ENCODE measurements at regions not wholly inside any gene's neighbourhood (a gene's known extent, or its start where the extent isn't known, plus 50 kb on each side); places are given as distances from the start of the nearest gene placed in this dataset.

- no peak overlapping the region for H3K4me3 ChIP-seq (replicated peaks; ENCODE audit: insufficient read depth, low read length)
- no peak overlapping the region for H3K27ac ChIP-seq (replicated peaks)
- DNase-seq (ENCODE audit: low read depth in 1 of 2, low spot score in 1 of 2): no peak
- TF ChIP-seq REST (IDR thresholded peaks at IDR 0.05; ENCODE audit: insufficient replicate concordance, low read depth) (no peak), SPI1 (IDR thresholded peaks at IDR 0.05; ENCODE audit: borderline replicate concordance, low read depth) (no peak), CTCF (IDR thresholded peaks at IDR 0.05; ENCODE audit: insufficient read depth, low read length) (no peak), GABPA (IDR thresholded peaks at IDR 0.05; ENCODE audit: low read depth) (no peak), POLR2AphosphoS5 (IDR thresholded peaks at IDR 0.05; ENCODE audit: low read depth) (no peak)
- no peaks in the 10 kb centered on the region for H3K27me3 ChIP-seq (ENCODE audit: insufficient read depth, poor library complexity, severe bottlenecking)
These were observed 330.7 kb downstream of the BMPER start for GRCh38 chr7:34236057-34236456.

GRCh38 chr7:34236839-34237492 is 331.6 kb downstream of the BMPER start:
- no peak for DNase-seq (ENCODE audit: low read depth in 1 of 2, low spot score in 1 of 2)
- H3K4me3 ChIP-seq (replicated peaks; ENCODE audit: insufficient read depth, low read length): no peak overlapping the region
- H3K27ac ChIP-seq (replicated peaks): no peak overlapping the region
- no peaks in the 10 kb centered on the region for H3K27me3 ChIP-seq (ENCODE audit: insufficient read depth, poor library complexity, severe bottlenecking)
- TF ChIP-seq REST (IDR thresholded peaks at IDR 0.05; ENCODE audit: insufficient replicate concordance, low read depth) (no peak), GABPA (IDR thresholded peaks at IDR 0.05; ENCODE audit: low read depth) (no peak), CTCF (IDR thresholded peaks at IDR 0.05; ENCODE audit: insufficient read depth, low read length) (no peak), SPI1 (IDR thresholded peaks at IDR 0.05; ENCODE audit: borderline replicate concordance, low read depth) (no peak), POLR2AphosphoS5 (IDR thresholded peaks at IDR 0.05; ENCODE audit: low read depth) (no peak)

- TF ChIP-seq CTCF (IDR thresholded peaks at IDR 0.05; ENCODE audit: insufficient read depth, low read length): no peak
- no peak for TF ChIP-seq SPI1 (IDR thresholded peaks at IDR 0.05; ENCODE audit: borderline replicate concordance, low read depth)
- Histone ChIP-seq H3K4me3 (replicated peaks; ENCODE audit: insufficient read depth, low read length) (no peak overlapping the region), H3K27ac (replicated peaks) (no peak overlapping the region), H3K27me3 (ENCODE audit: insufficient read depth, poor library complexity, severe bottlenecking) (no peaks in the 10 kb centered on the region)
- DNase-seq (ENCODE audit: low read depth in 1 of 2, low spot score in 1 of 2): no peak
These were observed 332.1 kb downstream of the BMPER start for GRCh38 chr7:34237493-34237849.

- Histone ChIP-seq H3K27me3 (ENCODE audit: insufficient read depth, poor library complexity, severe bottlenecking) (no peaks in the 10 kb centered on the region), H3K4me3 (replicated peaks; ENCODE audit: insufficient read depth, low read length) (no peak overlapping the region), H3K27ac (replicated peaks) (no peak overlapping the region)
- TF ChIP-seq GABPA (IDR thresholded peaks at IDR 0.05; ENCODE audit: low read depth) (no peak), CTCF (IDR thresholded peaks at IDR 0.05; ENCODE audit: insufficient read depth, low read length) (no peak), SPI1 (IDR thresholded peaks at IDR 0.05; ENCODE audit: borderline replicate concordance, low read depth) (no peak), POLR2AphosphoS5 (IDR thresholded peaks at IDR 0.05; ENCODE audit: low read depth) (no peak), REST (IDR thresholded peaks at IDR 0.05; ENCODE audit: insufficient replicate concordance, low read depth) (no peak)
- DNase-seq (ENCODE audit: low read depth in 1 of 2, low spot score in 1 of 2): no peak
These were observed 335.1 kb downstream of the BMPER start for GRCh38 chr7:34240417-34240816.

All from HL-60 (cell line).